ENCODE measurements at regions not wholly inside any gene's neighbourhood (a gene's known extent, or its start where the extent isn't known, plus 50 kb on each side); places are given as distances from the start of the nearest gene placed in this dataset.

- no peak for TF ChIP-seq CTCF (IDR thresholded peaks at IDR 0.05; ENCODE audit: control extremely low read depth in 1 of 3, insufficient read depth in 1 of 3, low read depth in 1 of 3, low read length in 3 of 3)
- TF ChIP-seq SIN3A (conservative IDR thresholded peaks at IDR 0.05 in 1 of 2, IDR thresholded peaks at IDR 0.05 in 1 of 2; ENCODE audit: low read depth in 1 of 2, low read length in 2 of 2): no peak
- no peak for TF ChIP-seq CEBPB (IDR thresholded peaks at IDR 0.05; ENCODE audit: low read depth, low read length)
- no peak for TF ChIP-seq POLR2A (IDR thresholded peaks at IDR 0.05; ENCODE audit: control extremely low read depth in 1 of 2, low read depth in 2 of 2, low read length in 2 of 2)
- TF ChIP-seq ATF3 (IDR thresholded peaks at IDR 0.05; ENCODE audit: insufficient read depth, low read depth, low read length): no peak
- no peak for TF ChIP-seq POLR2AphosphoS5 (IDR thresholded peaks at IDR 0.05; ENCODE audit: low read depth, low read length)
- TF ChIP-seq RXRA (IDR thresholded peaks at IDR 0.05; ENCODE audit: insufficient read depth, low read depth, low read length): no peak
- no peak for TF ChIP-seq EP300 (IDR thresholded peaks at IDR 0.05; ENCODE audit: borderline replicate concordance in 1 of 2, low read depth in 2 of 2, low read length in 2 of 2)
- no peak for TF ChIP-seq MAFK (IDR thresholded peaks at IDR 0.05; ENCODE audit: low read depth, low read length)
- no peak for TF ChIP-seq FOSL1 (IDR thresholded peaks at IDR 0.05; ENCODE audit: insufficient read depth, low read depth, low read length)
- no peak for TF ChIP-seq RAD21 (IDR thresholded peaks at IDR 0.05 in 1 of 2, conservative IDR thresholded peaks at IDR 0.05 in 1 of 2; ENCODE audit: low read depth in 2 of 2, low read length in 2 of 2)
Measured at GRCh38 chr20:21936261-21936660, 230.8 kb downstream of the PAX1 start.

Measured in H1 (cell line).